A673 (cell line): ENCODE measurements at regions not wholly inside any gene's neighbourhood (a gene's known extent, or its start where the extent isn't known, plus 50 kb on each side); places are given as distances from the start of the nearest gene placed in this dataset.

ENCODE experiments used
- EZH2 ChIP-seq: fragments of 200-600 bp; sonication (generic); IDR thresholded peaks from 2 replicates; pipeline ENCODE4 v1.6.1; 2017; ENCODE audit warnings: borderline replicate concordance, low read depth, mild to moderate bottlenecking, mixed read lengths, antibody characterized with exemption, low read length; ENCODE audit not compliant: poor library complexity, severe bottlenecking
- TF ChIP-seq, protein P1 (sequence below): fragments of 300-800, 200-600 bp; sonication (generic); conservative IDR thresholded peaks from 2 replicates; pipeline ENCODE4 v1.5.1; 2017; ENCODE audit warnings: low read depth, mild to moderate bottlenecking, antibody characterized with exemption, low read length, moderate library complexity, mixed read lengths

- TF ChIP-seq EZH2: no peak
- TF ChIP-seq, protein P1, sequence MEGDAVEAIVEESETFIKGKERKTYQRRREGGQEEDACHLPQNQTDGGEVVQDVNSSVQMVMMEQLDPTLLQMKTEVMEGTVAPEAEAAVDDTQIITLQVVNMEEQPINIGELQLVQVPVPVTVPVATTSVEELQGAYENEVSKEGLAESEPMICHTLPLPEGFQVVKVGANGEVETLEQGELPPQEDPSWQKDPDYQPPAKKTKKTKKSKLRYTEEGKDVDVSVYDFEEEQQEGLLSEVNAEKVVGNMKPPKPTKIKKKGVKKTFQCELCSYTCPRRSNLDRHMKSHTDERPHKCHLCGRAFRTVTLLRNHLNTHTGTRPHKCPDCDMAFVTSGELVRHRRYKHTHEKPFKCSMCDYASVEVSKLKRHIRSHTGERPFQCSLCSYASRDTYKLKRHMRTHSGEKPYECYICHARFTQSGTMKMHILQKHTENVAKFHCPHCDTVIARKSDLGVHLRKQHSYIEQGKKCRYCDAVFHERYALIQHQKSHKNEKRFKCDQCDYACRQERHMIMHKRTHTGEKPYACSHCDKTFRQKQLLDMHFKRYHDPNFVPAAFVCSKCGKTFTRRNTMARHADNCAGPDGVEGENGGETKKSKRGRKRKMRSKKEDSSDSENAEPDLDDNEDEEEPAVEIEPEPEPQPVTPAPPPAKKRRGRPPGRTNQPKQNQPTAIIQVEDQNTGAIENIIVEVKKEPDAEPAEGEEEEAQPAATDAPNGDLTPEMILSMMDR: no peak
Measured at GRCh38 chr12:13588574-13588973, 392.0 kb downstream of the EMP1 start.
